ENCODE measurements at regions not wholly inside any gene's neighbourhood (a gene's known extent, or its start where the extent isn't known, plus 50 kb on each side); places are given as distances from the start of the nearest gene placed in this dataset.
A peak's percentile ranks its signal among the peaks of the same experiment; 100 is the strongest.

- TF ChIP-seq, protein P1, sequence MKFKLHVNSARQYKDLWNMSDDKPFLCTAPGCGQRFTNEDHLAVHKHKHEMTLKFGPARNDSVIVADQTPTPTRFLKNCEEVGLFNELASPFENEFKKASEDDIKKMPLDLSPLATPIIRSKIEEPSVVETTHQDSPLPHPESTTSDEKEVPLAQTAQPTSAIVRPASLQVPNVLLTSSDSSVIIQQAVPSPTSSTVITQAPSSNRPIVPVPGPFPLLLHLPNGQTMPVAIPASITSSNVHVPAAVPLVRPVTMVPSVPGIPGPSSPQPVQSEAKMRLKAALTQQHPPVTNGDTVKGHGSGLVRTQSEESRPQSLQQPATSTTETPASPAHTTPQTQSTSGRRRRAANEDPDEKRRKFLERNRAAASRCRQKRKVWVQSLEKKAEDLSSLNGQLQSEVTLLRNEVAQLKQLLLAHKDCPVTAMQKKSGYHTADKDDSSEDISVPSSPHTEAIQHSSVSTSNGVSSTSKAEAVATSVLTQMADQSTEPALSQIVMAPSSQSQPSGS (tag by site-specific recombination; IDR thresholded peaks at IDR 0.05; ENCODE audit: low read depth): no peak
- TF ChIP-seq ZNF529 (tag by site-specific recombination; IDR thresholded peaks at IDR 0.05; ENCODE audit: insufficient replicate concordance): no peak
- TF ChIP-seq ZNF174 (tag by site-specific recombination; IDR thresholded peaks at IDR 0.05): no peak
- no peak for TF ChIP-seq ZNF169 (tag by site-specific recombination; IDR thresholded peaks at IDR 0.05)
- TF ChIP-seq GFI1B (tag by site-specific recombination; IDR thresholded peaks at IDR 0.05): no peak
- no peak for TF ChIP-seq ZNF555 (tag by site-specific recombination; conservative IDR thresholded peaks at IDR 0.05)
- TF ChIP-seq RBAK (tag by site-specific recombination; IDR thresholded peaks at IDR 0.05): no peak
- no peak for TF ChIP-seq TCF7L2 (IDR thresholded peaks at IDR 0.05; ENCODE audit: borderline replicate concordance, low read depth, low read length)
- no peak; the same call in 1 of the 2 replicates for TF ChIP-seq ZNF335 (tag by site-specific recombination; conservative IDR thresholded peaks at IDR 0.05)
- TF ChIP-seq ZNF223 (tag by site-specific recombination; IDR thresholded peaks at IDR 0.05): no peak
- TF ChIP-seq ZNF114 (tag by site-specific recombination; IDR thresholded peaks at IDR 0.05): no peak
- no peak for TF ChIP-seq ZNF146 (tag by site-specific recombination; IDR thresholded peaks at IDR 0.05)
- no peak for TF ChIP-seq ZNF610 (tag by site-specific recombination; IDR thresholded peaks at IDR 0.05; ENCODE audit: borderline replicate concordance)
- peak; percentile 64 for TF ChIP-seq ZNF677 (tag by site-specific recombination; IDR thresholded peaks at IDR 0.05)
- no peak for TF ChIP-seq ZNF776 (tag by site-specific recombination; IDR thresholded peaks at IDR 0.05; ENCODE audit: borderline replicate concordance)
- no peak for TF ChIP-seq BCL6B (tag by site-specific recombination; IDR thresholded peaks at IDR 0.05)
- TF ChIP-seq ZNF324 (tag by site-specific recombination; IDR thresholded peaks at IDR 0.05): no peak
- peak; percentile 68 for TF ChIP-seq ZNF341 (tag by site-specific recombination; IDR thresholded peaks at IDR 0.05; ENCODE audit: low read depth)
- no peak for TF ChIP-seq ZNF214 (tag by site-specific recombination; IDR thresholded peaks at IDR 0.05; ENCODE audit: borderline replicate concordance)
- TF ChIP-seq ZBTB21 (tag by site-specific recombination; IDR thresholded peaks at IDR 0.05): peak; percentile 16; the same call in 1 of the 2 replicates
- TF ChIP-seq, protein P2, sequence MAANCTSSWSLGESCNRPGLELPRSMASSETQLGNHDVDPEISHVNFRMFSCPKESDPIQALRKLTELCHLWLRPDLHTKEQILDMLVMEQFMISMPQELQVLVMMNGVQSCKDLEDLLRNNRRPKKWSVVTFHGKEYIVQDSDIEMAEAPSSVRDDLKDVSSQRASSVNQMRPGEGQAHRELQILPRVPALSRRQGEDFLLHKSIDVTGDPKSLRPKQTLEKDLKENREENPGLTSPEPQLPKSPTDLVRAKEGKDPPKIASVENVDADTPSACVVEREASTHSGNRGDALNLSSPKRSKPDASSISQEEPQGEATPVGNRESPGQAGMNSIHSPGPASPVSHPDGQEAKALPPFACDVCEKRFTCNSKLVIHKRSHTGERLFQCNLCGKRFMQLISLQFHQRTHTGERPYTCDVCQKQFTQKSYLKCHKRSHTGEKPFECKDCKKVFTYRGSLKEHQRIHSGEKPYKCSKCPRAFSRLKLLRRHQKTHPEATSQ (tag by site-specific recombination; IDR thresholded peaks at IDR 0.05): no peak
- no peak for TF ChIP-seq ZNF658 (tag by site-specific recombination; IDR thresholded peaks at IDR 0.05)
- no peak for TF ChIP-seq ZNF670 (tag by site-specific recombination; IDR thresholded peaks at IDR 0.05; ENCODE audit: low read depth)
- TF ChIP-seq KLF16 (tag by site-specific recombination; IDR thresholded peaks at IDR 0.05): 0 out of 2 replicates have a peak, but pooled peaks have one; percentile 29
- no peak for TF ChIP-seq ZNF621 (tag by site-specific recombination; IDR thresholded peaks at IDR 0.05)
- TF ChIP-seq ZNF202 (tag by site-specific recombination; IDR thresholded peaks at IDR 0.05; ENCODE audit: borderline replicate concordance): no peak
- TF ChIP-seq, protein P3, sequence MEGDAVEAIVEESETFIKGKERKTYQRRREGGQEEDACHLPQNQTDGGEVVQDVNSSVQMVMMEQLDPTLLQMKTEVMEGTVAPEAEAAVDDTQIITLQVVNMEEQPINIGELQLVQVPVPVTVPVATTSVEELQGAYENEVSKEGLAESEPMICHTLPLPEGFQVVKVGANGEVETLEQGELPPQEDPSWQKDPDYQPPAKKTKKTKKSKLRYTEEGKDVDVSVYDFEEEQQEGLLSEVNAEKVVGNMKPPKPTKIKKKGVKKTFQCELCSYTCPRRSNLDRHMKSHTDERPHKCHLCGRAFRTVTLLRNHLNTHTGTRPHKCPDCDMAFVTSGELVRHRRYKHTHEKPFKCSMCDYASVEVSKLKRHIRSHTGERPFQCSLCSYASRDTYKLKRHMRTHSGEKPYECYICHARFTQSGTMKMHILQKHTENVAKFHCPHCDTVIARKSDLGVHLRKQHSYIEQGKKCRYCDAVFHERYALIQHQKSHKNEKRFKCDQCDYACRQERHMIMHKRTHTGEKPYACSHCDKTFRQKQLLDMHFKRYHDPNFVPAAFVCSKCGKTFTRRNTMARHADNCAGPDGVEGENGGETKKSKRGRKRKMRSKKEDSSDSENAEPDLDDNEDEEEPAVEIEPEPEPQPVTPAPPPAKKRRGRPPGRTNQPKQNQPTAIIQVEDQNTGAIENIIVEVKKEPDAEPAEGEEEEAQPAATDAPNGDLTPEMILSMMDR (tag by site-specific recombination; IDR thresholded peaks at IDR 0.05): no peak
- TF ChIP-seq HIC1 (tag by site-specific recombination; IDR thresholded peaks at IDR 0.05): peak; percentile 84
- TF ChIP-seq ZNF26 (tag by site-specific recombination; IDR thresholded peaks at IDR 0.05): no peak
- no peak for TF ChIP-seq ZNF404 (tag by site-specific recombination; IDR thresholded peaks at IDR 0.05)
- peak; percentile 63 for TF ChIP-seq ZBTB8A (tag by site-specific recombination; IDR thresholded peaks at IDR 0.05)
- no peak for TF ChIP-seq ZNF10 (tag by site-specific recombination; IDR thresholded peaks at IDR 0.05)
Measured at GRCh38 chr15:89400116-89400781, 65.6 kb upstream of the POLG start (continued).
